DOHH2 (cell line): ENCODE measurements at regions not wholly inside any gene's neighbourhood (a gene's known extent, or its start where the extent isn't known, plus 50 kb on each side); places are given as distances from the start of the nearest gene placed in this dataset.

Experiments
- CTCF ChIP-seq: fragments of 200-600 bp; sonication (generic); IDR thresholded peaks from one replicate; pipeline ENCODE4 v1.5.1; 2014; ENCODE audit warnings: antibody characterized with exemption, mild to moderate bottlenecking, low read depth, low read length; ENCODE audit not compliant: poor library complexity, severe bottlenecking
- EZH2phosphoT487 ChIP-seq: fragments of 200-600 bp; sonication (generic); IDR thresholded peaks from 2 replicates; pipeline ENCODE4 v1.6.1; 2017; ENCODE audit warnings: borderline replicate concordance, mild to moderate bottlenecking, antibody characterized with exemption, low read length, moderate library complexity, mixed read lengths

GRCh38 chr6:12578097-12578496, 138.5 kb upstream of the PHACTR1 start:
- no peak for TF ChIP-seq CTCF
- no peak for TF ChIP-seq EZH2phosphoT487
